ENCODE measurements at regions not wholly inside any gene's neighbourhood (a gene's known extent, or its start where the extent isn't known, plus 50 kb on each side); places are given as distances from the start of the nearest gene placed in this dataset.

DNA sequence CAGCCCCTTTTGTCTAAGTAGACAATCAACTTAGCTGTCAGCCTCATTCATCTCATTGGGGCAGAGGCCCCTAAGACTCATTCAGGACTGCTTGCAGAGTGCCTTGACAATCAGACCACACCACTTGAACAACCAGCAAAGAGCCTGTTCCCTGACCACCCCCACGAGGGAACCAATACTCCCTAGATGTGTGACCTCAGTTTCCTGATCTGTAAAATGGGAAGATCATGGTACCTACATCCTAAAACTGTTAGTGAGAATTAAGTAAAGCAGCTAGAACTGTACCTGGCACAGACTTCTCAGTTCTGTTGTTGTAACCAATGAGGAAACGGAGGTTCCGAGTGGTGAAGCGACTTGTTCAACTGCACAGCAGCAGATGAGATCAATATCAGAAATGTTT, 298.5 kb downstream of the RRAGC start:
- H3K4me1 ChIP-seq (ENCODE audit: low read depth), result no peaks in the 10 kb centered on the region
- DNase-seq (no peak), ATAC-seq (no peak)
- no peaks in the 10 kb centered on the region for H3K36me3 ChIP-seq (ENCODE audit: low read depth)
- H3K9me3 ChIP-seq, result no peaks in the 10 kb centered on the region
- intact Hi-C loops (cut with DNase I, micrococcal nuclease), result no loop called here
- no peak overlapping the region for H3K4me3 ChIP-seq
- TF ChIP-seq, protein P1, sequence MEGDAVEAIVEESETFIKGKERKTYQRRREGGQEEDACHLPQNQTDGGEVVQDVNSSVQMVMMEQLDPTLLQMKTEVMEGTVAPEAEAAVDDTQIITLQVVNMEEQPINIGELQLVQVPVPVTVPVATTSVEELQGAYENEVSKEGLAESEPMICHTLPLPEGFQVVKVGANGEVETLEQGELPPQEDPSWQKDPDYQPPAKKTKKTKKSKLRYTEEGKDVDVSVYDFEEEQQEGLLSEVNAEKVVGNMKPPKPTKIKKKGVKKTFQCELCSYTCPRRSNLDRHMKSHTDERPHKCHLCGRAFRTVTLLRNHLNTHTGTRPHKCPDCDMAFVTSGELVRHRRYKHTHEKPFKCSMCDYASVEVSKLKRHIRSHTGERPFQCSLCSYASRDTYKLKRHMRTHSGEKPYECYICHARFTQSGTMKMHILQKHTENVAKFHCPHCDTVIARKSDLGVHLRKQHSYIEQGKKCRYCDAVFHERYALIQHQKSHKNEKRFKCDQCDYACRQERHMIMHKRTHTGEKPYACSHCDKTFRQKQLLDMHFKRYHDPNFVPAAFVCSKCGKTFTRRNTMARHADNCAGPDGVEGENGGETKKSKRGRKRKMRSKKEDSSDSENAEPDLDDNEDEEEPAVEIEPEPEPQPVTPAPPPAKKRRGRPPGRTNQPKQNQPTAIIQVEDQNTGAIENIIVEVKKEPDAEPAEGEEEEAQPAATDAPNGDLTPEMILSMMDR (IDR thresholded peaks at IDR 0.05), result no peak

DNA sequence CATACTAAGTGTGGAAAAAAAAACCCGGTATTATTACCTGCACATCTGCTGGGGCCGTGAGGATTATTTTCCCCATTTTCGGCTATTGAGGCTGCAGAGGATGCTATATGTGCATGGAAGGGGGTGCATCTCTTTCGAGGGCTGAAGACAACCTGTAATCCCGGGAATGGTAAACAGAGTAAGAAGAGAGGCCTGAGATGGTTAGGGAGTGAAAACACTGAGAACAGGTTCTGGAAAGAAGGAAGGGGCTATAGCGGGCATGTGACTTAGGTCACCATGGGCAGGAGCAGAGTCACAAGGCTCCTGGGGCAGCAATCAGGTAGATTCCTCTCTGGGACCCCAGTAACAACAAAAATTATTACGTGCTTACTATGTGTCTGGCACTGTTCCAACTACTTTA, 299.1 kb downstream of the RRAGC start:
- Histone ChIP-seq H3K36me3 (ENCODE audit: low read depth) (no peaks in the 10 kb centered on the region), H3K4me3 (no peak overlapping the region), H3K4me1 (ENCODE audit: low read depth) (no peaks in the 10 kb centered on the region), H3K9me3 (no peaks in the 10 kb centered on the region)
- intact Hi-C loops (cut with DNase I, micrococcal nuclease), result no loop called here
- TF ChIP-seq, protein P1 (IDR thresholded peaks at IDR 0.05), result no peak
- DNase-seq (no peak), ATAC-seq (no peak)

DNA sequence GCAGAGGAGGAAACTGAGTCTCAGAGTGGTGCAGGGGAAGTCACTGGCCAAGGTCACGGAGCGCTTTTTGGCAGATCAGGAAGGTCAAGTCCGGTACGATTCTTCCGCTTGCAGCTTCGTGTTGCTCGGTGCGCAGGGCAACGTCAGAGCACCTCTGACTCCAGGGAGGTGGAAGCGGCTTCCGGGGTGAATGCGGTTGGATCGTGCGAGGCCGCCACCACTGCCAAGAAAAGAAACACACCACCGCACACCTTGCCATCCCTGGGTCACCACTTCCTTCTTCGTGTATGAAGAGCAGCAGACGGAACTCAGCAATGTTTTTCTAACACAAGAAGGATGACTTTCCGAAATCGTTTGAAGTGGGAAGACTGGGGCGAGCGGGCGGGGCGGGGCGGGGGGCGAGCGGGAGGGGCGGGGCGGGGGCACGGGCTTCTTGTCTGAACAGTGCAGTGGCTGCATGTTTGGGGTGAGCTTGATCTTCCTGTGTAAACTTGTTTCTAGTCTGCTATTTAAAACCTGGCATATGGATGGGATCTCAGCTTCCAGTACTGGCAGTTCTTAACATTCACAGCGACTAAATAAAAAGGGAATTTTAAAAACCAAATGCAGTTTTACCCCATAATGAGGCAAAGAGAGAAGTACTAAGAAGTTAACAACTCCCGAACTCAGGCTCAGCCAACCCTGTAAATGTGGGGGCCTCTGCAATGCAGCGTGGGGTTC, 300.0 kb downstream of the RRAGC start:
- Histone ChIP-seq H3K9me3 (no peaks in the 10 kb centered on the region), H3K4me3 (no peak overlapping the region), H3K36me3 (ENCODE audit: low read depth) (no peaks in the 10 kb centered on the region), H3K4me1 (ENCODE audit: low read depth) (no peaks in the 10 kb centered on the region)
- TF ChIP-seq, protein P1 (IDR thresholded peaks at IDR 0.05), result no peak
- ATAC-seq (peak; percentile 90), DNase-seq (peak; percentile 67 to 88 (median 68))
- intact Hi-C loops (cut with DNase I, micrococcal nuclease), result no loop called here

DNA sequence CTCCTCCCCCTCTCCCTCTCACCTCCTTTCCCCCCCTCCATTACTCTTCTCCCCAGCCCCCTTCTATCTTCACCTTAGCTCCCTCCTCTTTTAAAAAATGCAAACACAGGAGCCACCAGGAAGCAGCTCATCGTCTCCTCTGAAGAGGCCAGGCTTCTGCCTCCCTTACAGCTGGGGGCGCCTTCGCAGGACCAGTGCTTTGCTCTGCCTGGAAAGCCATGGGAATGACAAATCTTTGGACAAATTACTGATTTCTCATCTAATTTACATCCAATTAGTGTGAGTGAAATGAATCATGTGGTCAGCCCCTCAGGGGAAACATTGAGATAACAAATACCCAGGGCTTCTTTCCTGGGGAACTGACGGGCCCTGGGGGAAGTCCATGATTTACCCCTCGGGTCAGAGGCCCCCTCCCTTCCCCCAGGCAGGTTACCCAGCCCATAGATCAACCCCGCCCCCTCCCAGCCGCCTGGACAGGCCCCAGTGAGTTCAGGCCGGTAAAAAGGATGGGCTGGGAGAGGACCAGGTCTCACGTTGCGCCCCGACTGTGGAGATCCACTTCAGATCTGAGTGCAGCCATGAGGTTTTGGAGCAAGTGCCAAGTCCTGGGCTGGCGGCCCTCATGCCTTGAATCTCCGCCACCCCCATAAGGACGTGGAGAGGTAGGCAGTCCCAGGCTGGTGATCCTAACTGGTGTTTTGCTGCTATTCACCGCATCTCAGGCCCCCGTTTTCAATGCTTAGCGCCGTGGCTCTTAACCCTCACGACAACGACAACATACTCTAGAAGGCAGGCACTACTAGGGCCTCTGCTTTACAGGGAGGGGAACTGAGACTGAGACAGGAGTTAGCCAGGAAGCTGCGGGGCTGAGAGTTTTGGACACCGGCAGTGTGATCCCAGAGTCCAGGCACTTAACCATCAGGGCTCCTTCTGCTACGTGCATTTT, 300.8 kb downstream of the RRAGC start:
- H3K36me3 ChIP-seq (ENCODE audit: low read depth), result no peaks in the 10 kb centered on the region
- H3K4me1 ChIP-seq (ENCODE audit: low read depth), result no peaks in the 10 kb centered on the region
- H3K4me3 ChIP-seq, result no peak overlapping the region
- no peaks in the 10 kb centered on the region for H3K9me3 ChIP-seq
- TF ChIP-seq, protein P1 (IDR thresholded peaks at IDR 0.05), result no peak
- ATAC-seq, result peak; percentile 31
- DNase-seq, result no peak
- intact Hi-C loops (cut with DNase I, micrococcal nuclease), result no loop called here

DNA sequence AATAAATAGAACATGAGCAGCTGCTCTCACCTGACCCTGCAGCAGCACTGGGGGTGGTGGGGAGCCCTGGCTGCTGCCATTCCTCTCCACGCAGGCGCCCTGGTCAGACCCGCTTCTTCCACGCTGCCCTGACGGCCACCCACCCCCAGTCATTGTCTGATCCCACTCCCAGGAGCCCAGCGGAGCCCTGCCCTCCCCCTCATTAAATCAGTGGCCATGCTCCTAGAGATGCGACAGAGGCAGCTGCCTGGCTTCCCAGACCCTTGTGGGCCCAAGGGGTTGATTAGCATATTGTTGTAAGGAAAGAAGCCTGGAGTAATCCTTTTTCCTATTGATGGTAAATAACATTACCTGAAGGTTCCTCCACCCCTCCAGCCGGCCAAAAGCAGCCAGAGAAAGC, 301.5 kb downstream of the RRAGC start:
- no peaks in the 10 kb centered on the region for H3K36me3 ChIP-seq (ENCODE audit: low read depth)
- no peak overlapping the region for H3K4me3 ChIP-seq
- H3K9me3 ChIP-seq, result no peaks in the 10 kb centered on the region
- TF ChIP-seq, protein P1 (IDR thresholded peaks at IDR 0.05), result no peak
- H3K4me1 ChIP-seq (ENCODE audit: low read depth), result no peaks in the 10 kb centered on the region
- intact Hi-C loops (cut with DNase I, micrococcal nuclease), result no loop called here
- ATAC-seq (no peak), DNase-seq (no peak)

All from mucosa of descending colon (tissue), 3 donors.